Limb (tissue), 2 donors: ENCODE measurements at regions not wholly inside any gene's neighbourhood (a gene's known extent, or its start where the extent isn't known, plus 50 kb on each side); places are given as distances from the start of the nearest gene placed in this dataset.

Experiments
- DNase-seq, 2 donors: peaks; one replicate each; pipeline ENCODE4 v3.0.0-alpha.2; 2016; ENCODE audit errors: extremely low spot score in 2 of 2

DNA sequence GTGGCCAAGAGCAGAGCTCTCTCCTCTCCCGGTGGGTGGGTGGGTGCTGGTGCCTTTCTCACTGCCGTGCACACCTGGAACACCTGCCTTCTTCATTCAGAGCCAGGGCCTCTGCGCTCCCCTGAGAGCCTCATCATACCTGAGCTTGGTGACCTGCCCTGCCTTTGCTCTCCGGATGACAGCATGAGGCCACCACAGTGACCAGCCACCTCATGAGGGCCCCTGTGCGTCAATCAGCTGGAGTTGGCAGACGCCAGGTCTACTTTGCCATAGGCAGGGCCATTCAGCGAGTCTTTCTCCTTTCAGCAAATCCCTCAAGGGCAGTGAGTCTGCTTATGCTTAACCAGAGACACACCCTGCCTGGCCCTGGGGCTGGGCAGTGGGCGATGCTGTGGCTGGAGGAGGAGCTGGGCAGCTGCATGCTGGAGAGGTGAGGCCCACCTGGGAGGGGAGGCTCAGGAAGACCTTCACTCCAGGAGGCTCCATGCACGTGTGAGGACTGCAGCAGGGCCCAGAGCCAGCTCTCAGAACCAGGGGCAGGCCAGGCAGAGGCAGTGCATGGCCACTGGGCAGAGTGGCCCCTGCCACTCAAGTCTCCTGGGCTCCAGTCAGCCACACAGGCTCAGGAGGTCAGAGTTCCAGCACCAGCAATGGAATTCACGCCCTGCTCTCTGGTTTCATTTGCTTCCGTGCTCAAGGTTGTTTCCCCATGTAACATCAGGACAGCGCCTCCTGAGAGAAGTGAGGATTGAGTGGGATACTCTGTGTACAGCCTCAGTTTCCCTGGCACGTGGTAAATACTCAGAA is 417.5 kb upstream of the MYT1L start:
- no peak for DNase-seq

DNA sequence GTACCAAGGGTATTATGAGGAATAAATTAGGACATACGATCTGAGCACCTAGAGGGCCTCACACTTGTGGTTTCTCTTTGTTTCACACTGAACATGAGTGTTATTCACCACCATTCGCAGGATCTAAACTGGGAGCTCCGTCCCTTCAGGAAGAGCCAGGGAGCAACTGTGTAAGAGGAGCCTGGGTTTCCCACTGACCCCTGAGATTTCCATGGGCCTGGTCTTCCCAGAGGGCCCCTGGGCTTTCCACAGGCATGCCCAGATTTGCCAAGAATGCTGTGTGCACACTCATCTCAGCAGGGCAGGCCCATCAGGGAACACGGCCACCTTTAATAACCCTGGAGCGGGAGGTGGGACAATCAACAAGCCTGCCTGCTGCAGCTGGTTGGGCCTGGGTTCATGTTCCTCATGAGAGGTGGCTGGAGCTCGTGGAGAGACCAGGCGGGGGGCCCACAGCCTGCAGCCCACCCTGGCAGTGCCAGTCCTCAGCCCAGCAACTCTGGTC is 416.8 kb upstream of the MYT1L start:
- DNase-seq = no peak

DNA sequence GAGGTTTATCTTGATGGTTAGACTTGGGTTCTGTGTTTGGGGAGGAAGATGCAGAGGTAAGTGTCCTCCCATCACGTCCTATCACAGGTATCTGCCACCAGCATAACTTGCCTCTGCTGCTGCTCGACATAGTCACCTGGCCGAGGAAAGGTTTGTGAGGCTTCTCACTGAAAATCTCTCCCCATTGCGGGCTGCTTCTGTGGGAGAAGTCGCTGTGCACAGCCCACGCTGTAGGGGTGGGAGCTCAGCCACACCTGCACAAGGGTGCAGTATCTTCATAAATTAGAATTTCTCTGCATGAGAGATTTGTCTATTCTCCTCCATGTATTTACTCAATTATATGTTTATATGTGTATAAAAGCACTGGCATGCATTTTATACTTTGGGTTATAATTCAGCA is 415.7 kb upstream of the MYT1L start:
- no peak for DNase-seq

DNA sequence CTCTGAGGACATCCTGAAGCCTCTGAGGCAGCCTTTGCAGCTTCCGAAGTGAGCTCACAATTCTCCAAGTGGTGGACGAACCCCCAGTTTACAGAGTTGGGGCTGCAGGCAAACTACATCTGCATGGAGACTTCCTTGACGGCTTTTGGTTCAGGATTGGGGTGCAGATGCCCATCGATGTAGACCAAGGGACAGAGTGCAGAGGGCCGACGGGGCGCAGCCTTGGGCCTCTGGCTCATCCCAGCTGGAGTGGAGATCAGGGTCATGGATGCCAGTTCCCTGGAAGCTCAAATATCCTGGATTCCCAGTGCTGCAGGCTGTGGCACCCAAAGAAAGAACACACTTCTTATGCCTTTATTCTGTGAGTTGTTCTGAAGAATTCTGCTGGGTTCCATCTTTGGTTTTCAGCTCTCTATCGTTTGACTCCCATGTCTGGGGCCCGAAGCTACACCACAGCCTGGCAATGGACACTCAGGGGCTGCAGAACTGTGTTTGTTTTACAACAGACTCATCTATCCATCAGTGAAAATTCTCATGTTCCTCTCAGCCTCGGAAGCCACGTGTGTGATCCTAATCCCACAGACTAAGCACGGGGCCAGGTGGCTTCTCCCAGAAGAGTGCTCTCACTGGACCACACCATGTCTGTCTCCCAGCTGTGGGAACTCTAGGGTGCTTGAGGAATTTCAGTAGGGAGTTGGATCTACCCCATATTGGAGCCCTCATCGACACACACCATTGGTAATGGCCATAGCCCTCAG is 414.1 kb upstream of the MYT1L start:
- no peak for DNase-seq

DNA sequence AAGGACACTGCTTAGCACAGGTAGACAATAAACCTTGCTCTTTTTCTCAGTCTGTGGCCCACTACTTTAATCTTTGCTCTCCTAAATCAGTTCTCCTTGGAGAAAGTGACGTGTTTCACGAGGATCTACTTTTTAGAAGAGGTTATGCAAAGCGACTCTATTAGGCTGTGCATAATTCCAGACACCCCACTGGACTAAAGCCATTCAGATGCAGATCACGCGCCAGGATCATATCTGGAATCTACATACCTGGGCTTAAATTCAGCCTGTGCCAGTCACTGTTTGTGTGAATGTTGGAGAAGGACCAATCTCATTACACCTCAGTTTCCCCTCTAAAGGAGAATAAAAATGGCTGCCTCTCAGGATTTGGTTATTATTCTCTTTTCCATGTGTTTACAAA is 413.0 kb upstream of the MYT1L start:
- no peak for DNase-seq

DNA sequence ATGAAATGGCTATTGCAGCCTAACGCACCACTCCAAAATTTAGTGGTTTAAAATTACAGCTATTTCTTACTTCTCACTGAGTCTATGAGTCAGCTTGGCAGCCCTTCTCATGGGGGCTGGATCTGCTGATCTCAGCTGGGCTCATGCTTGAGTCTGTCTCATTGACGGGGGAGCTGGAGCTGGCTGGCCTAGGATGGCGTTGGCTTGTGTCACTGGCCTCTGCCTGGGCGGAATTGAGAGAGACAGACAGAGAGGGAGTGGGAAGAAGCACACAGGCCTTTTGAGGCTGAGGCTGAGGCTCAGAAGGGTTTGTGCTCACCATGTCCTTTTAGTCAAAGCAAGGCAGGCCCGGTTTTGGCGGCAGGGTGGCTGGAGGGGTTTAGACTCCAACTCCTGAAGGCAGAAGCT is 412.1 kb upstream of the MYT1L start:
- DNase-seq = peak in 1 of 2 donors; percentile 32

DNA sequence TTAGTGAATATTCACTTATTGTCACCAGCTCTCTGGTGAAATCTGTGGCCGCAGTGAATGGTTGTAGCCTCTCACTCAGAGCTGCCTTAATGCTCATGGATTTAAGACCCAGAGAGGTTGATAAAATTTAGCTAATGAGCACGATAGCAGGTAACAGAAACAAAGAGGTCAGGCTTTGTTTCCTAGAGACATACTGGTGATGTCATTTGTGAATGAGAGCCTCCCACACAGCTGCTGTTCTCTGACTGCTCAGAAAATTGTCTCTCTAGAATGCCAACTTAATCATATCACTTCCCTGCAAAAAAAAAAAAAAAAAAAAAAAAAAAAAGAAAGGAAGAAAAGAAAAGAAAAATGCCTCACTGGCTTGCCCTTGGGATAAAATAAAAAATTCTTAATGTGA is 411.7 kb upstream of the MYT1L start:
- DNase-seq = peak in 1 of 2 donors; percentile 8

DNA sequence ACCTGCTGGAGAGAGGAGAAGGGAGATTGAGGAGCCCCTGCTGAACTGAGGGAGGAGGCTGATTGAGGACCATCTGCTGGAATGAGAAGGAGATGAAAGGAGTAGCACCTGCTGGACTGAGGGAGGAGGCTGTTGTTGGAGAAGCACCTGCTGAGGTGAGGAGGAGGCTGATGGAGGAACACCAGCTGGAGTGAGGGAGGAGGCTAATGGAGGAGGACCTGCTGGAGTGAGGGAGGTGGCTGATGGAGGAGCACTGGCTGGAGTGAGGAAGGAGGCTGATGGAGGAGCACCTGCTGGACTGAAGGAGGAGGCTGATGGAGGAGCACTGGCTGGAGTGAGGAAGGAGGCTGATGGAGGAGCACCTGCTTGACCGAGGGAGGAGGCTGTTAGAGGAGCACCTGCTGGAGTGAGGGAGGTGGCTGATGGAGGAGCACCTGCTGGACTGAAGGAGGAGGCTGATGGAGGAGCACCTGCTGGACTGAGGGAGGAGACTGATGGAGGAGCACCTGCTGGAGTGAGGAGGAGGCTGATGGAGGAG is 409.2 kb upstream of the MYT1L start:
- no peak for DNase-seq

DNA sequence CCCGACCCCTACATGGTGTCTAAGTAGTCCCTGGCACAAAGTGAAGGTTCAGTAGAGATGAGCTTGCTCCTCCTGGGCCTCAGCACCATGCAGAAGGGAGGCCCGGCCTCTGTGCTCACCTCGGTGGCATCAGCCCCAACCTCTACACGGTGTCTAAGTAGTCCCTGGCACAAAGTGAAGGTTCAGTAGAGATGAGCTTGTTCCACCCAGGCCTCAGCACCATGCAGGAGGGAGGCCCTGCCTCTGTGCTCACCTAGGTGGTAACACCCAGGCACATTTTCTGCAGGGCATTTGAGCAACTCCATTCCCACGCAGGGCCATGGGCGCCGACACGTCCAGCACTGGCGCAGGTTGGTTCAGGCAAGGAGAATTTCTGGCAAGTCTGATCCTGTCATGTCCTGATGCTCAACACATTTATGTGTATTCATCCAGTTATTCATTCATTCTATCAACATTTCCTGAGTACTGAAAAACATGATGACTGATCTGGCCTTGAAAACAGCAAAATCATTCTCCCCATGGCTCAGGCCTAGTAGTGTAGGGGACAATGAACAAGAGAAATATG is 408.2 kb upstream of the MYT1L start:
- DNase-seq = no peak

DNA sequence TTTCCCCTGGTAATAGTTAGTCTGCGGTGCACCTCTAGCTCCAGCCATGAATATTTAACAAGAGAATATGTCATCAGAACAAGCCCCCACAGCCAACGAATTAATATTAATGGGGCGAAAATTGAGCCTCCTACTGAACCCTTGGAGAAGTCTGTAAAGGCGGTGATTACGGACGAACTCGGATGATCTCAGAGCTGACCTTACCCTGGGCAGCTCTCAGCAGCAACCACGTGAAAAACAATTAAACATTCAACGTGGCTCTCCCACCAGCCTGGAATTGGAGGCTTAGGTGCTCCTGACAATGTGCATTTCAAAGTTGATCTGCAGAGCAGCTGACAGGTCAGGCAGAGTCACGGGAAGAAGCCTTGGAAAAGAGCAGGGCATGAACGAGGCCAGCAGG is 407.6 kb upstream of the MYT1L start:
- no peak for DNase-seq

DNA sequence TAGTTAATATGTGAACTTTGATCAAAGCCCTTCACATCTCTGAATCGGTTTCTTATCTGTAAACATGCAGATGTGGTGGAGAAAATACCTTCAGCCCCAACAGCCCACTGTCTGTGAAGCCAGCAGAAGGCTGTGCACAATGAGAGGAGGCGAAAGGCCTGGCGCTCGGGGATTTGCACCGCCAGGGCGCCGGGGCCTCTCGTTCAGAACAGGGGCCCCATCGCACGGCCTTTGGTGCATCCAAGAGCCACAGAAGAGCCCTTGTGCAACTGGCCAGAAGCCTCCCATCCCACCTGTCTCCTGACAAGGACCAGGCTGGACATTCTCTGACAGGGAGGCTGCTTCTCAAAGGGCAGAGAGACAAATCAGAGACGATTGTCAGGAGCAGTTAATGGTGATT is 407.2 kb upstream of the MYT1L start:
- no peak for DNase-seq

DNA sequence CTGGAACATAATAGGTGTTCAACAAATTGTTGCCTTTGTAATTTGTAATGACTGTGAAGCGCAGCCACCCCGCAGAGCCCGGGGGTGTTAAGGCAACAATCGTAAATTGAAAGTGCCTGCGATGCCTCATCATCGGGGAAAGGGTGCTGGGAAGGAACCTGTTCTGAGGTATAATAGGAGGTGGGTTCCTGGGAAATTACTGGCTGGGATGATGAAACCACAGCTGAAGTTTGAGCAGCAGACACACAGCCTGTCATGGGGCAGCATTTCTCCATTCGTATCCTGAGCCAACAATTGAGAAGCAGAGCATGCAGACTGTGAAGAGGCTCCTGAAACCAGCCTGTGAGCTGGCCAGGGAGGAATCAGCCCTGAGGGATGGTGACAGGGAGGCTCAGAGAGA is 404.0 kb upstream of the MYT1L start:
- DNase-seq = no peak

DNA sequence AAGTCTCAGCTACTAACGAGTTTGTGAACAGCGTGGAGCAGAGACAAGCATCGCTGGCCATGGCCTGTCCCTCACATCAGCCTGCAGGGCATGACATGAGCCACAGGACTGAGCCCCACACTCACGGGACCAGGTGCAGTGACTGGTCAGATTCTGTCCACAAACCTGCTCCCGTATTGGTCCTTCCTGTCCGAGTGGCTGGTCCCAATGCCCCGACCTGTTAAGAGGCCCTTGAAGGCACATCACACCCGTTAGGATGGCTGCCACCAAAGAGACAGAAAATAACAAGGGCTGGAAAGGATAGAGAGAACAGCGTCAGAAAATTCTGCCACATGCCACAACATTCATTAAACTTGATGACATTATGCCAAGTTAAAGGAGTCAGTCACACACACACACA is 403.2 kb upstream of the MYT1L start:
- no peak for DNase-seq

DNA sequence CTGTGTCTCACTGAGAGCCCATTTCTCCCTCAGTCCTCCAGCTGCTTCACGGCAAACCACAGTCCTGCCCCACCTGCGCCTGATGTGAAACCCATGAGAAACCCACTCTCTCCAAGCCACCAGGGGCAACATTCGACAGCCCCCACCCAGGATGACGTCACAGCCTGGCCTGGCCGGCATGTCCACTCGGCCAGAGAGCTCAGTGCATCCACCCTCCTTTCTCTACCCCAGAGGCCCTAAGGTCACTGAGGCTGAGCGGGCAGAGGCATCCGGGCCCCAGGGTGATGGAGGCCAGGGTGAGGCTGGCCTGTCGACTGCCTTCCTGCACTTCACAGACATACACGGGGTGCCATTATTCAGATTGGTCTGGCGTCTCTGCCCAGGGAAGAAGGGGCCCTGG is 402.7 kb upstream of the MYT1L start:
- DNase-seq = no peak

DNA sequence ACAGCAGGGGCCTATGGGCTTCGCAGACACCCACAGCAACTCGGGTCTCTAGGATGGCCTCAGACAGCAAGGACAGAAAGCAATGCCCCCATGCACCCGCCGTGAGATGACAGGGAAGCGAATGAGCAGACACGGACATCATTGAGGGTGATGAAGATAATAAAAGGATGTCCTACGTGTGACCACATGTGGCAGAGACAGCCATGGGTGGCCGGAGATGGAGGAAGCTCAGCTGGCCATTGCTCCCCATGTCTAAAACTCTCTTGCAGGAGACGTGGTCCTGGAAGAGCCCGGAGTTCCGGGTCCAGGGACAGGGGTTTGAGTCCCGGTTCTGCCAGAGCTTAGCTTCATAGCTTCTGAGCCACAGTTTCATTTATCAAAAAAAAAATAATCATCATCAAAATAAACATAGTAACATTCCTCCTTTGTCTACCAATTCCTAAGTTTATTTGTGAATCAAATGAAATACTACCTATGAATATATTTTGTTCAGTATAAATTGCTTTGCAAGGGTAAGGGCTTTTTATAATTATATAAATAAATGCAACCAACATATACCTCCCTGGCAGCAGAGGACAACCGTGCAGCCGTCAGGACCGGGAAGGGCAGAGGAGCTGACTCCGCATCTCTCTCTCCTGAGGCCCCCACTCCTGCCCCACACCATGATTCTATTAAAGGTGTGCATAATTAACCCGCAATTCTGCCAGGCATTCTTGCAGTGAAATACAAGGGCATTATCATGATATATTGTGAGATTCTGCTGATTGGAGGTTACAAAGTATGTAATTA is 401.4 kb upstream of the MYT1L start:
- no peak for DNase-seq

DNA sequence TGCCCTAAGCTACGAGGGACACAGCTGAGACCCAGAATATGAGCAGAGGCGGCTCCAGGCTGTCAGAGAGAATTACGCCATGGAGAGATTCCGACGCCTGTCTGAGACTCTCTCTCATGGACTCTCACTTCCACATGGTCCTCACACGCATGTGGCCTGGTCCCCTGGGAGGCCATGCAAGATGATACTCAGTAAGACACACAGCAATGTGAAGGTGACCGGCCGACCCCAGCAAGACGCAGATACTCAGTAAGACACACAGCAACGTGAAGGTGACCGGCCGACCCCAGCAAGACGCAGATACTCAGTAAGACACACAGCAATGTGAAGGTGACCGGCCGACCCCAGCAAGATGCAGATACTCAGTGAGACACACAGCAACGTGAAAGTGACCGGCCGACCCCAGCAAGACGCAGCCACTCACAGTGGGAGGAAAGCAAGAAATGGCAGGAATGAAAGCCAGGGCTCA is 400.8 kb upstream of the MYT1L start:
- no peak for DNase-seq

DNA sequence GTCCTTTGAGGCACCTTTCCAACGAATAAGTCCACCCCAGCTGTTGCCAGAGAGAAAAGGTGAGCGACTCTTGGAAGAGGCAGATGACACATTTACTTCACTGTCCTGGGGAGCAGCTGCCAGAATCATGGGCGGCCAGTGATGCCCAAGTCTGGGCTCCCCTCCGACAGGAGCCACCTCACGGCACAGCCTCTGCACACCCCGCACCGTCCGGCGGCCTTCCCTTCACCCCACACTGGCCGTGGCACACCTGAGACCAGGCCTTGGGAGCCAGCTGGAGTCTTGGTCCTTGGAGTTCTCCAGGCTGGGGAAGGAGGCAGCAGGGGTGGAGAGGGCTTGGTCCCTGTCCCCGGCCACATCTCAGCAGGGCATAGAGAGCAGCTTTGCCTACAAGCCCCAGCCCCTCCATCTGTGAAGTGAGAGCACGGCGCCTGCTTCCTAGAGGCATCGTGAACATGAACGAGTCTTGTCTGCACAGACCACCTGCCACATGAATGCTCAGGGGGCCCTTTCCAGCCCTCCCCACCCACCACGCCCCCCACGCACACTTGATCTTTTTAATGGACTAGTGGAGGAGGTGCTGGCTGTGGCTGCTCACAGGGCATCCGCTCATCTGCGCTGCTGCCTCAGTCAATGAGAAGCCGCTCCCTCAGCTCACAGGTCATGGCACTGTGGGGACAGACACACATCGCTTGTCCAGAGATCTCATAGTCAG is 400.2 kb upstream of the MYT1L start:
- DNase-seq = no peak

DNA sequence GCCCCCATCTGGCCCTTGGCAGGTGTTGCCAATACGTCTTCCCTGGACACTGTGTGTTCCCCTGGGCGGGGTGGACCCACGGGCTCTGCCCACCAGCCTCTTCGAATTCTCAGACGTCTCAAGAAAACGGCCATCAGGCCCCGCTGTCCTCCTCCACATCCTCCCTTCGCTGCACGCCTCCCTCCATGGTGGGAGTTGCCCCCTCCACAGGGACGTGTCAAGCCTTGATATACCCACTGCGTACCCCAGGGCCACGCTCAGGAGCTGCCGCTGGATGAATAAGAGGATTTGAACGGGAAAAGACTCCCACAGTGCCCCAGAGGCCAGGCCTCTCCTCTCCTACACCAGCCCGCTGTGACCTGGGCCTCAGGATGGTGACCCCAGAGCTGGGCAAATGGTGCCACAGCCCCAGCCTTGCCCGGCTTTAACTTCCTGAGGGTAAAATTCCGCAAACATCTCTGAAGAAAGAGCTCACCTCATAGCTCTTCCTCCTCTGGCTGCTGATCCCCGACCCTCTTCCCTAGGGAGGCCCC is 399.3 kb upstream of the MYT1L start:
- DNase-seq = no peak

DNA sequence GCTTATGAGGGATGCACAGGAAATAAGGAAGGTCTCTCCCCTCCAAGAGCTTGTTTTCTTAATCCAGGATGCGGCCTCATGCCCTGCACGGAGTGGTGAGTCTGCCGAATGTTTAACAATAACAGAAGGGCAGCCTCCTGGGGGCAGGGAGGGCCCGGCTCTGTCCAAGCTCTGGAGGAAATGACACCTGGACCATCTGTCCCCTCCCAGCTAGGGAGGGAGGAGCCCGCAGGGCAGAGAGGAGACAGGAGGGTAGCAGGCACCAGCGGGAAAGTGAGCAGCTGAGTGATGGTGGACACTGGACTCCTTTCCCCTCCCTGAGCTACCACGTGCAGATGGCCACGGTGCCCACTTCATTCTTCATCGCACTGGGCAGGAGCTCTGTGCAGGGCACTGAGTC is 398.2 kb upstream of the MYT1L start:
- no peak for DNase-seq

DNA sequence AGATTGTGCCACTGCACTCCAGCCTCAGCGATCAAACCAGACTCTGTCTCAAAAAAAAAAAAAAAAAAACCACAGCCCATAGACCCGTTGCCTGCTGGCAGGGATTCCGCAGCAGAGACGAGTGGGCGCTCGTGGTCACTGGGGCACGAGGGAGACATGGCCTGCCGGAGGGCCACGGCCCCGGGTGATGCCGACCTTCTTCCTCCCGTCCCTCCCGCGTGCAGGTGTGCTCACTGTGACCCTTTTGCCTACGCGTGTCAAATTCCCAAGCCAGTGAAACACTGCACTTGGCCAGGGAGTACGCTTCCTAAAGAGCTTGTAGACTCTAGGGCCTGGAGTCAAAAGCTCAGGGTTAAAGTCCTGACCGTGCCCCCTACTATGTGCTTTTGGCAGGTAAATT is 397.6 kb upstream of the MYT1L start:
- DNase-seq = no peak
